ENCODE measurements at regions not wholly inside any gene's neighbourhood (a gene's known extent, or its start where the extent isn't known, plus 50 kb on each side); places are given as distances from the start of the nearest gene placed in this dataset.
"Not testable (repeated sequence)": the region's sequence is repeated elsewhere in the genome, so short reads cannot be mapped to it uniquely, and the experiment has no call there.

DNA sequence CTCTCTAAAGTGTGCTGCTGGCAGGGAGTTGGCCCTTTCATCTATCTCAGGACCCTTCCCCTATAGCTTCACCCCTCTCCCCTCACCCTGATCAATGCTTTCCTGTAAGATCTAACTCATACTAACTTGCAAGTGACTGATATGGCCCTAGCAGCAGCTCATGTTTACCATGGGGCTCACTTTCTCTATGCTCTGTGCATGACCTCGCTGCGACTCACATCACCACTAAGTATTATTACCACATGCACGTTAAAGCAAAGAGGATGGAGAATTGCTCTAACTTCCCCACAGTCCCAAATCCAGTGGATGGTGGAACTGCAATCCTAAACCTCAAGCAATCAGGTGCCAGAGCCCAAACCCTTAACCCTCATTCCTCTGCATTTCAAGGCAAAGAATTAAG lies 626.6 kb downstream of the MID1IP1 start:
- DNase-seq (ENCODE audit: extremely low read depth in 1 of 11, low read depth in 9 of 11, low spot score in 4 of 11): no peak

DNA sequence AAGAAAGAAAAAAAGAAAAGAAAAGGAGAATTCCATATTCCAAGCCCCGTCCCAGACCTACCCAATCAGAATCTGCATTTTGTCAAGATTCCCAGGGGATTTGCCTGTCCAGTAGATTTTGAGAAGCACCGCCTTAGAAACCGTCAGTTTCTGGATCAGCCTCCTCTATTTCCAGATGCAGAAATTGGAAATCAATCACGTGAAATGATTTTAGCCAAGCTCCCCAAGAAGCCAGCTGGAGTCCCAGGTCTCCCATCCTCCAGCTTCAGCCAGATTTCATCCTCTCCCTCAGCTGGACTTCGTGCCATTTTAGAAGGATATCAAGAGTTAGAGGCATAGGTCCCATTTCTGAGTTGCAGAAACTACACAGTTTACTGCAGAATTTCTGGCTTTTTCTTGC lies 629.3 kb downstream of the MID1IP1 start:
- DNase-seq (ENCODE audit: extremely low read depth in 1 of 11, low read depth in 9 of 11, low spot score in 4 of 11): no peak

DNA sequence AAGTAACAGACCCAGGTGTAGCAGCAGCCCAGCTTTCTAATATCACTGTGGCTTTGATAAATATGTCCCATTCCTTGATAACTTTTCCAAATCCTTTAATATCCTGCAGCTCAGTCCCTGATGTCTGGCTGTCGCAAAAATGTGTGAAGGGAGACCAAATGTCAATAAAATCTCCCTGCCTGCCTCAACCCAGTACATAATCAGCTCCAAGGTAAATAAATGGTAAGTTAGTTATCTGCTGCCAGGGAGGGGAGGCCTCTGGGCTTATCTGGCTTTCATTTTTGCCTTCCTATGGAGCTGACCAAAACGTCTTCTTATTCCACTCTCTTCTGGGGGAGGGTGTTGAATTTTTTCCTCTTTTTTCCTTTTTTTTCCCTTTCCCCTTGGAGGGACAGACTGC lies 630.6 kb downstream of the MID1IP1 start:
- DNase-seq (ENCODE audit: extremely low read depth in 1 of 11, low read depth in 9 of 11, low spot score in 4 of 11): no peak

DNA sequence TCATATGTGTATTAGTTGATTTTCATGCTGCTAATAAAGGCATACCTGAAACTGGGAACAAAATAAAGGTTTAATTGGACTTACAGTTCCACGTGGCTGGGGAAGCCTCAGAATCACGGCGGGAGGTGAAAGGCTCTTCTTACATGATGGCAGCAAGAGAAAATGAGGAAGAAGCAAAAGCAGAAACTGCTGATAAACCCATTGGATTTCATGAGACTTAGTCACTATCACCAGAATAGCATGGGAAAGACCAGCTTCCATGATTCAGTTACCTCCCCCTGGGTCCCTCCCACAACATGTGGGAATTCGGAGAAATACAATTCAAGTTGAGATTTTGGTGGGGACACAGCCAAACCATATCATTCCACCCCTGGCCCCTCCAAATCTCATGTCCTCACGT lies 633.4 kb downstream of the MID1IP1 start:
- DNase-seq (ENCODE audit: extremely low read depth in 1 of 11, low read depth in 9 of 11, low spot score in 4 of 11): not testable (repeated sequence)

DNA sequence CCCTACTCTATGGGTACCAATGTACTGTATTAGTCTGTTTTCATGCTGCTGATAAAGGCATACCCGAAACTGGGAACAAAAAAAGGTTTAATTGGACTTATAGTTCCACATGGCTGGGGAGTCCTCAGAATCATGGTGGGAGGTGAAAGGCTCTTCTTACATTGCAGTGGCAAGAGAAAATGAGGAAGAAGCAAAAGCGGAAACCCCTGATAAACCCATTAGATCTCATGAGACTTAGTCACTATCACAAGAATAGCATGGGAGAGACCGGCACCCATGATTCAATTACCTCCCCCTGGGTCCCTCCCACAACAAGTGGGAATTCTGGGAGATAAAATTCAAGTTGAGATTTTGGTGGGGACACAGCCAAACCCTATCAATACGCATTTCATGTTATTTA lies 635.3 kb downstream of the MID1IP1 start:
- DNase-seq (ENCODE audit: extremely low read depth in 1 of 11, low read depth in 9 of 11, low spot score in 4 of 11): not testable (repeated sequence)

- no peak for DNase-seq (ENCODE audit: extremely low read depth in 1 of 11, low read depth in 9 of 11, low spot score in 4 of 11)
Observed at GRCh38 chrX:39437670-39438441, 636.6 kb downstream of the MID1IP1 start.

DNA sequence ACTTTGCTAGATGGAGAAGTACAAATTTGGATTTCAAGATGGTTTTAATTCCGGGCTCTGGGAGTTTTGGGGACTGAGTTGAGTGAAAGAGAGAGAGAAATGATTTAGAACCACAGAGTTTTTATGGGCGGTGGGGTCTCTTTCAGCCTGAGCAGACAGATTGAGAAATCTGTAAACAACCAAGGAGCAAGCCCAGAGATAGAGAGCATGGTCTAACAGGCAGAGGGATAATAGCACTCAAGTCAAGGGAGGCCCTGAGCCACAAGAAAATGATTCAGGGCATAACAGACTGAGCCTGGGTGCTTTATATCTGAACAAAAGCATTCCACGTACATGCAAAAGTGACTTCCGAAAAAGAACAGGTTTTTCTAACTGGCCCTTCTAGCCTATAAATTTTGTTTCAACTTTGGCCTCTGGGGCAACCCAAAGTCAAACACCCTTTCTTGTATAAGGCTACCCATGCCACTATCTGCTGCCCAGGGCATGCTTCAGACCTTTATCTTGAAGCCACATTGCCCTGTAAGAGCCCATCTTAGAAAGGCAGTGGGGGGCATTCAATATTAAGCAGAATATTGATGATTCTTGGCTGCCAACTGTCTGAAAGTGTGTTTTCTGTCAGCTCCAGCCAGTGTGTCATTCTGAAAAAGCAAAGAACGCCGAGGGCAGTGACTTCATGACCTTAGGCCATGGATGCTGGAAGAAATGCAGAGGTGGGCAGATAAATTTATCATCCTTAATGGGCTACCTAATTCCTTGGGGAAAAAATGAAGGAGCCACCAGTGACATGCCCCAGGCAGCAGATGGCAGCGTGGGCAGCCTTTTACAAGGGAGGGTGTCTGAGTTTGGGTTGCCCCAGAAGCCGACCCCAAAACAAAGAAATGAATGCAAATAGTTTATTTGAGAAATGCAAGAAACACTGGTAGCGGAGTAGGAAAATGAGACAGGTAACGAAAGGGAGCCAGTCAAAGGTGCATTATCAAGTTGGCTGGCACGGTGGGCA lies 637.6 kb downstream of the MID1IP1 start:
- no peak for DNase-seq (ENCODE audit: extremely low read depth in 1 of 11, low read depth in 9 of 11, low spot score in 4 of 11)

- DNase-seq (ENCODE audit: extremely low read depth in 1 of 11, low read depth in 9 of 11, low spot score in 4 of 11): no peak
Observed at GRCh38 chrX:39439906-39440798, 638.9 kb downstream of the MID1IP1 start.

DNA sequence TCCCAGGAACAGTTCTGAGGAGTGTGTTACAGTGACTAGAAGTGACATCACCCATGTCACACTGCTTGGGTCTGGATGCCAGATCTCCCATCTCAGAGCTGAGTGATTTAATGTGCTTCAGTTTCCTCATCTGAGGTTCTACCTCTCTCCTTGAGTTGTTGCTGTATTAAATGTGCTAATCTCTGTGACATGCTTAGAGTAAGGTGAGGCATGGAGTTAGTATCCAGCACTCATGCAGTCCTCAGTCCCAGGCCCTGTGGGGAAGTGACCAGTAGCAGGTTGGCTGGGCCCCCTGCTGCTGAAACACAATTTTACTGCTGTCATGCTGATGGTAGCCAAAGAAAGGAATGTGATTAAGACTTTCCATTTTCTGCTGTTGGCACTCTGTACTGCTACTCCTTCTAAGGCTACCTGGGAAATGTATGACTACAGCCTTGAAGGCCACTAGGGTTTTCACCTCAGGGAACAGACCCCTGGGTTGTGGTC lies 639.6 kb downstream of the MID1IP1 start:
- no peak for DNase-seq (ENCODE audit: extremely low read depth in 1 of 11, low read depth in 9 of 11, low spot score in 4 of 11)

DNA sequence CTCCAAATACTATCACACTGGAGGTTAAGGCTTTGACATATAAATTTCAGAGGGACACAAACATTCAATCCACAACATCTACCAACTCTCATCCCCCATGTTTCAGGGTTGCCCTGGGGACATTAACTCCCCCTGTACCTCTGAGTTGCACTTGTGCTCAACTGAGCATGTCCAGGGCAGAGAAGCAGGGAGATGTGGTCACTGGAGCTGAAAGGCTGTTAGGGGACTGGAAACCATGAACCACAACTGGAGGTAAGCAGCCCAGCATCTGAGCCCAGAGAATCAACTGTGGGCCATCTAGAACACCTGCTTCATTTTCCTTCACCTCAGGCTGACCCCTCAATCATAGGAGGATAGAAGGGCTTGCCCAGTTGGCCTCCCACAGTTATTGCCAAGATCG lies 641.1 kb downstream of the MID1IP1 start:
- no peak for DNase-seq (ENCODE audit: extremely low read depth in 1 of 11, low read depth in 9 of 11, low spot score in 4 of 11)

- no peak for DNase-seq (ENCODE audit: extremely low read depth in 1 of 11, low read depth in 9 of 11, low spot score in 4 of 11)
Observed at GRCh38 chrX:39443240-39443639, 642.0 kb downstream of the MID1IP1 start.

DNA sequence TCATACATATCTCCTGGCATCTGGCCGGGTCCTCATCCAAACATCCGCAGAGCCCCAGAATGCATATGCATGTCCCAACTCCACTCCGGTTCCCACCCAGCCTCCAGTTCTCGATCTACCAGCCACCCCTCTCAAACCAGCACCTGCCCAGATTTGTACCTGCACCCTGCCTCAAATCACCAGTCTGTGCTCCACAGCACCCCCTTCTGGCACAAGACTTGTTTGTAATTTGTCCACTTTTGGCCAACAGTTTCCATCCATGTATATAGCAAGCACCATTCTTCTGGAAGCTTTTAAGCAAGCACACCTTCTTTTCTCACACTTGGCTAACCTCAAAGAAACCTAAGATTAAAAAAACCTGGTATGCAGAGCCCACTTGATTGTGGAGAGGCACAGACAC lies 644.1 kb downstream of the MID1IP1 start:
- no peak for DNase-seq (ENCODE audit: extremely low read depth in 1 of 11, low read depth in 9 of 11, low spot score in 4 of 11)

DNA sequence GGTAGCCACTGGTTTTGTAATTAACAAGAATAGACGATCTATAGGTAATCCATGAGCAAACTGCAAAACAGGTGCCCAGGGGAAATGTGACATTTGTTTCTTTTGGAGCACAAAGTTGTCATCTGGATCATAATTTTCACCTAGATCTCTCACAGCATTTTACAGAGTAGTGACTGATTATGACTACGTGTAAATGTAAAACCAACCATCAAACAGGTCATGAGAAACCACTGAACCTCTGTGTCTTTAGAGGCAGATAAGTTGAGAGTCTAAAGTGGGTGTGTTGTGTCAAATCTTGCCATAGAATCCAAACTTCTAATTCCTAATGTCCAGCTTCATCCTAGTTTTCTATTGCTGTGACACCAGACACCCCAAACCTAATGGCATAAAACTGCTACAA lies 648.1 kb downstream of the MID1IP1 start:
- DNase-seq (ENCODE audit: extremely low read depth in 1 of 11, low read depth in 9 of 11, low spot score in 4 of 11): no peak

DNA sequence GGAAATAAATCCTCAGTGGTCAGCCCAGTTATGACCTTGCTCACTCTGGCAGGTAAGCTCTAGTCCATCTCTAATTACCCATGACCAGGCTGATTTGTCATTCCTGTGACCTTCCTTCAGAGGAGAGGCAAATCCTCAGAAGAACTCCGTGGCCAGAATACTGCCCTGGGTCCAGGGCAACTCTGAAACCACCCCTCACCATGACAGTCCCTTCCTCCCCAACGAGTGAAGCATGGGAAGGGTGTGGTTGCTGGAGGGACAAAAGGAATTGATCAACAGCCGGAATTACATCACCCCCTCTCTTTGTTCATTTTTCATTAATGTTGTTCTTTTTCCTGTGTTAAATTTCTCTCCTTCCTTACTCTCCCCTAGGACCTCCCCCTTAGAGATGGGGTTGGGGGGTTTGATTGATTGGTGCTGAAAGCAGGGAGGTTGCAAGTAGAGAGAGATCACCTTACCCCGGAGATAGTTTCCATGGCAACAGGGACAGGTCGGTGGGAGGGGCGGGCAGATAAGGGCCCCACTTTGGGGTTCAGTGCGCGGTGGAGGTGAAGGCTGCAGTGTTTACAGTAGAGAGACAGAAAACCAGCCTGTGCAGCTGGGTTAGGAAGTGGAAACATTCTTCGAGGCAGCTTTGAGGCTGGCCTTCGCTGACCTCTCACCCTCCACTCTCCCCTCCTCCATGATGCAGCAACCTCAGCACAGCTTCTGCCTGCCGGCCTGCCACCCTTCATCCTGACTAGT lies 647.4 kb downstream of the BCOR start:
- peak in 2 of 11 donors; percentile 18 to 22 for DNase-seq (ENCODE audit: extremely low read depth in 1 of 11, low read depth in 9 of 11, low spot score in 4 of 11)

DNA sequence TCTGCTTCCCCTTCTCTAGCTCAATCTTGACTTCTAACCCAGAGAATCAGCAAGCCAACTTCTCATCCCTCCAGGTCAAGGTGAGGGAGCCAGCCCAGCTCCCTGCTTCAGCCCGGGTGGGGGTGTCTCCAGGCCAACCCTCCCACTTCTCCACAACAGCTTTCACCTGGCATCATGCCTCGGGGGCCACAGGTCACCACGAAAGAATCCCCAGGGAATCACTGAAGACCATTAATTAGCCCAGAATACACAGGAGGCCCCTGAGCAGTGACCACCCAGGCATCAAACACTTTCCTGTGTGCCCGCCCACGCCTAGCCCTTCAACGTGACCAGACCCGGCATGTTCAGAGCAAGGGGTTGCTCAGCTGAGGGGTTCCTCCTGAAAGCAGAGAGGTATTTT lies 646.7 kb downstream of the BCOR start:
- DNase-seq (ENCODE audit: extremely low read depth in 1 of 11, low read depth in 9 of 11, low spot score in 4 of 11): no peak

DNA sequence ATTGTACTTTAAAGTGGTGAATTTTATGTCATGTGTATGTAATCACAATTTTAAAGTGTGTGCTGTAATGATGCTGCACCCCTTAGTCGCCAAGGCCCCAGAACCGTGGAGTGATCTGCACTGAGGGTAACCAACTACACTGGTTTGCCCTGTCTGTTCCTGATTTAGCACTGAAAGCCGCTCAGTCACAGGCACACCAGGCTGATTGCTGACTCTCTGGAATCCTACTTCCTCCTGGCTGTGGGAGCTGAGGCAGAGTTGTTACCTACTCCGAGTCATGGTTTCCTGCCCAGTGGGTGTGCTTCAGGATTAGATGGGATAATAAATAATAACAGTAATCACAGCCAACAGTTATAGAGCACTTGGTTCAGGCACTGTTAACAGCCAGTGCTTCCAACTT lies 645.4 kb downstream of the BCOR start:
- no peak for DNase-seq (ENCODE audit: extremely low read depth in 1 of 11, low read depth in 9 of 11, low spot score in 4 of 11)

- no peak for DNase-seq (ENCODE audit: extremely low read depth in 1 of 11, low read depth in 9 of 11, low spot score in 4 of 11)
Observed at GRCh38 chrX:39453889-39454621, 643.7 kb downstream of the BCOR start.

Measured in renal cortex interstitium (tissue), 11 donors.